ENCODE measurements at regions not wholly inside any gene's neighbourhood (a gene's known extent, or its start where the extent isn't known, plus 50 kb on each side); places are given as distances from the start of the nearest gene placed in this dataset.
A peak's percentile ranks its signal among the peaks of the same experiment; 100 is the strongest.
"Not testable (repeated sequence)": the region's sequence is repeated elsewhere in the genome, so short reads cannot be mapped to it uniquely, and the experiment has no call there.

DNA sequence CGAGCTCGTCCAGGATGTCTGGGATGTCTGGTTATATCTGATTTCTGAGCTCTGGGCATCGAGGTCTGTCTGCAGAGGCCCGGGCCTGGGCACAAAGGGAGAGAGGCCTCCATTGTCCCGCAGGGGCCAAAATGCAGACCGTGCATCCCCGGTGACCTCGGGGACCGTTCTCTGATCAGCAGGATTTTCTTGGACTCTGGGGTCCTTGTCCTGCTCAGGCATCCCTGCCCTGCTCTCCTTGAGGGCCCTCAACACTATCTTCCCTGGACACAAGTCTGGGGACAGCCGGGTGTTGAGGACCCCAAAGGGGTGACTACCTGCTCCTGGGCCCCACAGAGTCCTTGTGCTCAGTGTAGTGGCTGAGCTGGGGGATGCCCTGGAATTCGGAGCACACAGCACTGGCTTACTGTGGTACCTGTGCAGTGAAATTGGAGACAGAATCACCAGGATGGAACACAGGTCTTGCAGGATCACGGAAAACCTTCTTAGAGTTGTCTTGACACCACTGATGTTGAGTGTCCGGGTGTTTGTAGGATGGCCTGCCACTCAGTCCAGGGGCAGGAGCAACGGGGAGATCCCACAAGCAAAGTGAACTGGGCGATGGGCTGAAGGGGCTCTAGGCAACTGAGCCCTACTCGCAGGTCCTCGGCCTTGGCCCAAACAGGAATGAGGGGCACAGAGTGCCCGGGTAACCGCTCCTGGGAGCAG lies 1369.2 kb downstream of the CDH12 start:
- DNase-seq; H3K4me1 ChIP-seq; H3K27me3 ChIP-seq; H3K9me3 ChIP-seq (replicated peaks); H3K36me3 ChIP-seq; H3K4me3 ChIP-seq; H3K27ac ChIP-seq: not testable (repeated sequence)

DNA sequence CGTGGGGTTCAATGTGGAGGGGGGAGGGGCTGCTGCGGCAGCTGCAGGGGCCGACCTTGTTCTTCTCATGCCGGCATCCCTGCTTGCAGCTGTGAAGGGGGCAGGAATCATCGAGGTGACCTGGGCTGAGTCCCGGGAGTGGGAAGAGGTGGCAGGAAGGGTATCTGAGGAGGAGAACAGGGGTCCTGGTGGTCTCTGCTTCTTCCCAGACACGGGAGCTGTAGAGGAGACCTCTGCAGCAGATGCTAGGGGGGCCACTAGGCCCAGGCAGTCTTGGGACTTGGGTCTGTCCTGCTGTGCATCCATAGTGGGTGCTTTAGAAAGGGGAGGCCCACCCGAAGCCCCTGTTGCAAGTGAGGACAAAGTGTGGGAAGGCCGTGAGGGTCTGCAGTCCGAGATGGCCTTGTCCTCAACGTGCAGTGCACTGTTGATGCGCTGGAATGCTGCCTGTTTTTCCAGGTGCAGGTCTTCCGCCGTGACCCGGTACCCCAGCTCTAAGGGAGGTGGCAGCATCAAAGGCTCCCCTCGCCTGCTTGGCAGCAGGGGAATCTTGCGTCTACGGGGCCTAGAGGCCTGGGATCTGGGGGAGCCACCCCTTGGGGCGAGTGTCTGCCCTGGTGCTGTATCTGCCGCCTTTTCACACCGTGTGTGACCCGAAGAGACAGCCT lies 1370.0 kb downstream of the CDH12 start:
- H3K27ac ChIP-seq; H3K36me3 ChIP-seq; H3K4me3 ChIP-seq; DNase-seq; H3K27me3 ChIP-seq; H3K4me1 ChIP-seq; H3K9me3 ChIP-seq (replicated peaks): not testable (repeated sequence)

DNA sequence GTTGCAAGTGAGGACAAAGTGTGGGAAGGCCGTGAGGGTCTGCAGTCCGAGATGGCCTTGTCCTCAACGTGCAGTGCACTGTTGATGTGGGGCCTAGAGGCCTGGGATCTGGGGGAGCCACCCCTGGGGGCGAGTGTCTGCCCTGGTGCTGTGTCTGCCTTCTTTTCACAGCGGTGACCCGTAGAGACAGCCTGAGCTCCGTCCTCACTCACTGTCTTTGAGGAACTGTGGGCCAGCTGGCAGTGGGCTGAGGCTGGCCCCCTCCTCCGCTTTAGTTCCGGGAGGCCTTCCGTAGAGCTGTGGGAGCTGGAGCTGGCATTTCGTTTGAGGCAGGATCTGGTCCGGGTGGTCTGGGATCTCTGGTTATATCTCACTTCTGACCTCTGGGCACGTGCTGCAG lies 1370.6 kb downstream of the CDH12 start:
- not testable (repeated sequence) for H3K36me3 ChIP-seq; H3K9me3 ChIP-seq (replicated peaks); H3K4me1 ChIP-seq; H3K4me3 ChIP-seq; H3K27me3 ChIP-seq; H3K27ac ChIP-seq
- DNase-seq, result peak; percentile 40 to 55

DNA sequence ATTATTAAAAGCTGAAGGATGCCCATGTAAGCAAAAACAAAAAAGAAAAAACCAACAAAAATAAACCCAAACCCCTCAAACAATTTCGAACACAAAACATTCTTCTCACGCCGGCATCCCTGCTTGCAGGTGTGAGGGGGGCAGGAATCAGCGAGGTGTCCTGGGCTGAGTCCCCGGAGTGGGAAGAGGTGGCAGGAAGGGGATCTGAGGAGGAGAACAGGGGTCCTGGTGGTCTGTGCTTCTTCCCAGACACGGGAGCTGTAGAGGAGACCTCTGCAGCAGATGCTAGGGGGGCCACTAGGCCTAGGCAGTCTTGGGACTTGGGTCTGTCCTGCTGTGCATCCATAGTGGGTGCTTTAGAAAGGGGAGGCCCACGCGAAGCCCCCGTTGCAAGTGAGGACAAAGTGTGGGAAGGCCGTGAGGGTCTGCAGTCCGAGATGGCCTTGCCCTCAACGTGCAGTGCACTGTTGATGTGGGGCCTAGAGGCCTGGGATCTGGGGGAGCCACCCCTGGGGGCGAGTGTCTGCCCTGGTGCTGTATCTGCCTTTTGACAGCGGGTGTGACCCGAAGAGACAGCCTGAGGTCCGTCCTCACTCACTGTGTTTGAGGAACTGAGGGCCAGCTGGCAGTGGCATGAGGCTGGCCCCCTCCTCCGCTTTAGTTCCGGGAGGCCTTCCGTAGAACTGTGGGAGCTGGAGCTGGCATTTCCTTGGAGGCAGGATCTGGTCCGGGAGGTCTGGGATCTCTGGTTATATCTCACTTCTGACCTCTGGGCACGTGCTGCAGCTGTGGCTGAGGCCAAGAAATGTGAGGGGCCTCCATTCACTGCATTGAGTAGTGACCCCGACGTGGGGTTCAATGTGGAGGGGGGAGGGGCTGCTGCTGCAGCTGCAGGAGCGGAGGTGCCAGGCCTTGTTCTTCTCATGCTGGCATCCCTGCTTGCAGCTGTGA lies 1371.5 kb downstream of the CDH12 start:
- H3K27ac ChIP-seq; H3K36me3 ChIP-seq; H3K4me1 ChIP-seq; H3K27me3 ChIP-seq; H3K9me3 ChIP-seq (replicated peaks); H3K4me3 ChIP-seq: not testable (repeated sequence)
- DNase-seq, result peak in 1 of 2 experiments; percentile 30

DNA sequence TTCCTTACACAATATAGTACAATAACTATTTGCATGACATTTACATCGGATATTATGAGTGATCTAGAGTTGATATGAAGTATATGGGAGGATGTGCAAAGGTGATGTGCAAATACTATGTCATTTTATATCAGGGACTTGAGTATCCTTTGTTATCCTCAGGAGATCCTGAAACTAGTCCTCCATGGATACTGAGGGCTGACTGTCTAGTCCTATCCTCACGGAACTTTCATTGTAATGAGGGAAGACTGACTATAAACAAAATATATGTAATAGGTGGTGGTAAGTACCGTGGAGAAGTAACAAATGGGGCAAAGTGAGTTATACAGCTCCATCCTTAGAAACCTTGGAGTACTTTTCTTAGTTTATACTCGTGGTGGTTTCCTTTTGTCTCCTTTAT lies 1373.1 kb downstream of the CDH12 start:
- not testable (repeated sequence) for H3K9me3 ChIP-seq (replicated peaks); H3K4me1 ChIP-seq; H3K27me3 ChIP-seq; H3K4me3 ChIP-seq; DNase-seq; H3K36me3 ChIP-seq; H3K27ac ChIP-seq

DNA sequence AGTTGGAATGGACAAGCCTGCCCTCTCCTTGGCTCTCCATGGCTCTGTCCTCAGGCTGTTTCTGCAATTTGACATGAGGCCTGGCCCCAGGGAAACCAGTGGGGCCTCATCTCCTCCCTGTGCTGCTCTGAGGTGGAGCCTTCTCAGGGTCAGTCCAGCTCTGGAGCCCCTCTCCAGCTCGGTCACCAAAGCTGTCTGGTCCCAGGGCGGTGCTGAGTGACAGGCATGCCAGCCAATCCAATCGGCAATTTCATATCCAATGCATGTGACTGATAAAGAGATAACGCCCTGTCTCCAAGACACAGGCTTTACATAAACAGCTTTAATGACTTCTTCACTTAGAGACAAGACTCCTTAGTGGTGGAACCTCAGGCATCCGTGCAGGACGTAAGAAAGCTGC lies 1379.2 kb downstream of the CDH12 start:
- not testable (repeated sequence) for H3K4me3 ChIP-seq; H3K27ac ChIP-seq; H3K27me3 ChIP-seq; H3K36me3 ChIP-seq; DNase-seq; H3K9me3 ChIP-seq (replicated peaks); H3K4me1 ChIP-seq

DNA sequence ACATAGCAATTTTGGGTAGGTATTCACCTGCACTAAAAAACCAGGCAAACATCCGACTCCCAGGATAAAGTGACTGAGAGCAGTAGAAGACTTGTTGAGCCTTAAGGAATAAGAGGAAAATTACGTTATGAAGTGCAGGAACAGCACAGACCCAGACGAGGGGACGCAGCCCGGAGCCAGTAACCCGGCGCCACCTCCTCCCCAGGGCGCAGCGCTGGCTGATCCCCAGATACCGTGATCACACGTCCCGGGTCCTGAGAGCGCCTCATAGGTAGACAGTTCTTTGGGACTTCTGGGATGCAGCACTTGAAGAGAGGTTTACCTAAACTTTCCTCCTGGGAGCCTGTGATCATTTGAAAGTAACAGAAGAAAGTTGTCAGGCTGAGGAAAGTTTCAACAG lies 1379.7 kb downstream of the CDH12 start:
- H3K9me3 ChIP-seq (replicated peaks); H3K36me3 ChIP-seq; DNase-seq; H3K4me1 ChIP-seq; H3K4me3 ChIP-seq; H3K27me3 ChIP-seq; H3K27ac ChIP-seq: not testable (repeated sequence)

DNA sequence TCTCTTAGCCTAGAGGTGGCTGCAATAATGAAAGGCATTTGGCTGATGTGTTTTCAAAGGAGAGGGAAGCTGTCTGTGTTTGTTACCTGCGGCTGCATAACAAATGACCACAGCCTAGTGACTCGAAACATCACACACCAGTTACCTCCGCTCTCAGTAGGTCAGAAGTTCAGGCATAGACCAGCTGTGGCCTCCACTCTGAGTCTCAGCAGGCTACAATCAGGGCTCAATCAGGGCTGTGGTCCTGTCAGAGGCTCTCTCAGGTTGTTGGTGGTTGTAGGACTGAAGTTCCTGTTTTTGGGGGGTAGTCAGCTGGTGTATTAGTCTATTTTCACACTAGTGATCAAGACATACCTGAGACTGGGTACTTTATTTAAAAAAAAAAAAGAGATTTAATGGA lies 1381.5 kb downstream of the CDH12 start:
- H3K36me3 ChIP-seq; H3K4me1 ChIP-seq; DNase-seq; H3K4me3 ChIP-seq; H3K27me3 ChIP-seq; H3K27ac ChIP-seq; H3K9me3 ChIP-seq (replicated peaks): not testable (repeated sequence)

DNA sequence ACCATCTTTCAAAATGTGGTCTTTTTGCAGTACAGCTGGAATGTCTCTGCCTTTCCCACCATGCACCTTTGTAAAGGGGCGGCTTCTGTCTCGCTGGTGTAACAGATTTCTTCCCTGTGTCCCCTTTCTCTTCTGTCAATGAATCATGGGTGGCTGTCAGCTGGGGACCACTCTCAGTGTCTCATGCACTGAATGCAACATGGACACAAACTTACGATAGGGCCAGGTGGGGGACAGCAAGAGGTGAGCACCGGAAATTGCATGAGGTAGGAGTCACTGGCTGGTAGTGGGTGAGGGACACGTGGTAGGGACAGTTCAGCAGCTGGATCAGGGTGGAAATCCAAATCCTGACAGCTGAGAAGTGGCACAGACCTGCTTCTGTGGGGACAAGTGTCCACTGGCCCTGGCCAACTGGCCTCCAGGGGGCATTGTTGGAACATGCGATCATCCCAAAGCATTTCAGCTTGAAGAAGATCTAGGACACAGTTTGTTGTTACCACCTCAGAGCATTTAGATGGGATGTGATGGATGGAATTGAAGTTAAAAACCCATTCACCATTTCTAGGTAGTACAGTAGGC lies 1383.5 kb downstream of the CDH12 start:
- H3K36me3 ChIP-seq; H3K4me1 ChIP-seq; H3K9me3 ChIP-seq (replicated peaks); H3K4me3 ChIP-seq; H3K27me3 ChIP-seq; H3K27ac ChIP-seq: not testable (repeated sequence)
- DNase-seq, result peak; percentile 58 to 72

DNA sequence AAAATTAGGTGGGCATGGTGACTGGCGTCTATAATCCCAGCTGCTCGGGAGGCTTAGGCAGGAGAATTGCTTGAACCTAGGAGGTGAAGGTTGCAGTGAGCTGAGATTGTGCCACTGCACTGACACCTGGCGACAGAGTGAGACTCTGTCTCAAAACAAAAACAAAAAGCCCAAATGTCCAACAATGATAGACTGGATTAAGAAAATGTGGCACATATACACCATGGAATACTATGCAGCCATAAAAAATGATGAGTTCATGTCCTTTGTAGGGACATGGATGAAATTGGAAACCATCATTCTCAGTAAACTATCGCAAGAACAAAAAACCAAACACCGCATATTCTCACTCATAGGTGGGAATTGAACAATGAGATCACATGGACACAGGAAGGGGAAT lies 1385.6 kb downstream of the CDH12 start:
- H3K4me3 ChIP-seq; H3K9me3 ChIP-seq (replicated peaks); H3K36me3 ChIP-seq; H3K4me1 ChIP-seq; DNase-seq; H3K27me3 ChIP-seq; H3K27ac ChIP-seq: not testable (repeated sequence)

DNA sequence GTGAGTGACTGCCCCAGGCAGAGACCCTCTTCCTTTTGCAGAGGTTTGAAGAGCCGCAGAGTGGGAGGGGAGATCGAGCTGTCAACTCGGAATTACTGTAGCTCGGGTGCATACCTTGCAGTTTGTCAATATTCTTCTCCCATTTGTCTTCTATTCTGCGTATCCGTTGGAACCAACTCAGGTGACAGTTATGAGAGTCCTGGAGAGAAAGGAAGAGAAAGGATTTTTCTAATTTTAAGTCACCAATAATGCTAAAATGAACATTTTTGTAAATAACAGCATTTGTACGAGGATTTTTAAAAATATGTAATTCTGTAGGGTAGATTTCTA lies 1393.4 kb downstream of the CDH12 start:
- H3K27ac ChIP-seq, result peak overlapping the region; percentile 54
- H3K9me3 ChIP-seq (replicated peaks); DNase-seq; H3K27me3 ChIP-seq; H3K4me1 ChIP-seq; H3K36me3 ChIP-seq: not testable (repeated sequence)
- H3K4me3 ChIP-seq, result peak overlapping the region; percentile 98

DNA sequence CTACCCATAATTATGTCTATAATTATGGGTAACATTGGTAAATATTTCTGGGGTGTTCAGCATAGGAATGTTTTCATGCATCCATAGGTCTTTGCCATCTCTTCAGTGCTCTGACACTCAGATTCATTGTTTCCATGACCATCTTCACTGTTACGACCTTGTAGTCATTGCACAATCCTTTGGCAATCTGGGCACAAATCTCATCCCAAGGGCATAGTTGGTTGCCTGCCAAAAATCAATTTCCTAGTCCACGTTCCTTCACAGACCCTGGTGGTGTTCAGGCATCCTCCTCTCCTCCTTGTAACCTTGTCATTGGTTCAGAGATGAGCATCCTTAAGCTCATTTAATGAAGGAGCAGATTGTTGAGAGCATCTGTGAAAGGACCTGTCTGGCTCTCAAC lies 1400.7 kb downstream of the CDH12 start:
- no peaks in the 10 kb centered on the region for H3K4me1 ChIP-seq
- no peak overlapping the region for H3K27ac ChIP-seq
- H3K36me3 ChIP-seq, result no peaks in the 10 kb centered on the region
- H3K27me3 ChIP-seq, result no peaks in the 10 kb centered on the region
- no peak overlapping the region for H3K4me3 ChIP-seq
- H3K9me3 ChIP-seq (replicated peaks), result no peaks in the 10 kb centered on the region
- no peak for DNase-seq

DNA sequence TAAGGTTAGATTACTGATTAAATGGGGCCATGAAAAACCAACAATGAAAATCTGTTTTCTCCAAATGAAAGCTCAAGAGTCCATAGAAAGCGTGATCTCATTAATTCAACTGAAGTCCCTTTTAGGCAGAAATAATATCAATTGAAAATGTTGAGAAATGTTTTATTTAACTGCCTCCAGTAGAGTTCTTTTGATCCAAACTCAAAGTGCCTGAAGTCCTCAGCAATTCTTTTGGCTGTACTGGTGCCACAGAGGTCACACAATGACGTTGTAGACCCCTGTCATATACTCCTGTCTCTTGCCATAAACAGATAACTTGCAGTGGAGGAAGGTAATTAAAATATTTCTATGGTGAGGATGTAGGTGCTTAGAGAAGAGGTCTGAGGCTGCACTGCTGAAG lies 1420.5 kb downstream of the CDH12 start:
- Histone ChIP-seq H3K4me3 (no peak overlapping the region), H3K9me3 (replicated peaks) (no peaks in the 10 kb centered on the region), H3K27ac (no peak overlapping the region), H3K36me3 (no peaks in the 10 kb centered on the region), H3K4me1 (no peaks in the 10 kb centered on the region), H3K27me3 (no peaks in the 10 kb centered on the region)
- DNase-seq, result no peak

DNA sequence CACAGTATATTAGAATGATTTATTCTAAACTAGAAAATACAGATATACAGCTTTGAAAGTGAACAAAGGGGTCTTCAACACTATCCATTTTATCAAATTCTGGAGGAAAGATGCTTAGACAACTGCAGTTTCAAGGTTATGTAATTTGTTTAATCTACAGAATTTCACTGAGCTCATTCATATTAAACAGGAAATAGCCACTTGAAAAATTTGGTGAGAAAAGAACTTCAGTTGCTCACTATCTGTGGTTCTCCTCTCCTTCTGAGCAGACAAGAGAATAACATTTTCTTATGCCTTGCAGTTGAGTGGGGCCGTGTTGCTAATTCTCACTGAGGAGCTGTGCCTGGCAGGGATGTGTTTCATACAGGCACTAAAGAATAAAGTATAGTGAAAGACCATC lies 1428.2 kb downstream of the CDH12 start:
- Histone ChIP-seq H3K27me3 (no peaks in the 10 kb centered on the region), H3K4me3 (no peak overlapping the region), H3K9me3 (replicated peaks) (no peaks in the 10 kb centered on the region), H3K4me1 (no peaks in the 10 kb centered on the region), H3K36me3 (no peaks in the 10 kb centered on the region), H3K27ac (no peak overlapping the region)
- no peak for DNase-seq

DNA sequence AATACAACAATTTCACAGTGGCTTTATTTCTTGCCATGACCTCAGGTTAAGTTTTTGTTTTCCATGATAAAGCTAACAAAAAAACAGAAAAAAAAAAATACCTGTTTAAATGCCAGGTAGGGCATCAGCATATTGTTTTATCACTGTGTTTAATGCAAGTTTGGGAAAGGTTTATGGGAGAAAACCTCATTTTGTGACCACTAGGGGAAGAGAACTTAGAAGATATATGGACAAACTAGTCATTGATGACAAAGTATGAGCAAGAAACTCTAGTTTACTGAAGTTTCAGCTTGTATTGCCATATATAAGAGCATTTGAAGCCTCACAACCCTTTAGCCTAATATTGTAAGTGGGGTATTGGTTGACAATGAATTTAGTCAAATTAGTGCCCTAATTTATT lies 1431.4 kb upstream of the CDH18 start:
- Histone ChIP-seq H3K4me1 (no peaks in the 10 kb centered on the region), H3K36me3 (no peaks in the 10 kb centered on the region), H3K9me3 (replicated peaks) (no peaks in the 10 kb centered on the region), H3K27ac (no peak overlapping the region), H3K4me3 (no peak overlapping the region), H3K27me3 (no peaks in the 10 kb centered on the region)
- no peak for DNase-seq

Measured in SJCRH30 (cell line).